ENCODE measurements at regions not wholly inside any gene's neighbourhood (a gene's known extent, or its start where the extent isn't known, plus 50 kb on each side); places are given as distances from the start of the nearest gene placed in this dataset.

- no peak for TF ChIP-seq CTCF (IDR thresholded peaks at IDR 0.05)
- H3K9me3 ChIP-seq, result no peaks in the 10 kb centered on the region
- ATAC-seq, result no peak
- H3K36me3 ChIP-seq, result no peaks in the 10 kb centered on the region
- H3K4me3 ChIP-seq, result no peak overlapping the region
- intact Hi-C loops (cut with DNase I), result no loop called here
- H3K27me3 ChIP-seq, result no peaks in the 10 kb centered on the region
- DNase-seq, result no peak
- H3K27ac ChIP-seq, result no peak overlapping the region
- no peaks in the 10 kb centered on the region for H3K4me1 ChIP-seq
These were observed 578.6 kb upstream of the CHAC2 start for GRCh38 chr2:53188851-53189510.

- DNase-seq (no peak), ATAC-seq (no peak)
- no peaks in the 10 kb centered on the region for H3K9me3 ChIP-seq
- no peaks in the 10 kb centered on the region for H3K4me1 ChIP-seq
- intact Hi-C loops (cut with DNase I), result no loop called here
- no peak overlapping the region for H3K4me3 ChIP-seq
- H3K36me3 ChIP-seq, result no peaks in the 10 kb centered on the region
- H3K27ac ChIP-seq, result no peak overlapping the region
- no peaks in the 10 kb centered on the region for H3K27me3 ChIP-seq
- TF ChIP-seq CTCF (IDR thresholded peaks at IDR 0.05), result no peak
These were observed 584.0 kb upstream of the CHAC2 start for GRCh38 chr2:53183581-53183980.

GRCh38 chr2:53182601-53183000 is 585.0 kb upstream of the CHAC2 start:
- Histone ChIP-seq H3K9me3 (no peaks in the 10 kb centered on the region), H3K4me1 (no peaks in the 10 kb centered on the region), H3K4me3 (no peak overlapping the region), H3K27me3 (no peaks in the 10 kb centered on the region), H3K27ac (no peak overlapping the region), H3K36me3 (no peaks in the 10 kb centered on the region)
- no peak for TF ChIP-seq CTCF (IDR thresholded peaks at IDR 0.05)
- DNase-seq (no peak), ATAC-seq (no peak)
- intact Hi-C loops (cut with DNase I), result no loop called here

- H3K27ac ChIP-seq, result no peak overlapping the region
- intact Hi-C loops (cut with DNase I), result no loop called here
- ATAC-seq (no peak), DNase-seq (no peak)
- TF ChIP-seq CTCF (IDR thresholded peaks at IDR 0.05), result no peak
- no peaks in the 10 kb centered on the region for H3K36me3 ChIP-seq
- H3K9me3 ChIP-seq, result no peaks in the 10 kb centered on the region
- no peaks in the 10 kb centered on the region for H3K27me3 ChIP-seq
- H3K4me3 ChIP-seq, result no peak overlapping the region
- H3K4me1 ChIP-seq, result no peaks in the 10 kb centered on the region
These were observed 585.8 kb upstream of the CHAC2 start for GRCh38 chr2:53181759-53182158.

- no peak for TF ChIP-seq CTCF (IDR thresholded peaks at IDR 0.05)
- no peak overlapping the region for H3K4me3 ChIP-seq
These were observed 590.3 kb upstream of the CHAC2 start for GRCh38 chr2:53177327-53177726.

More at GRCh38 chr2:53177327-53177726, 590.3 kb upstream of the CHAC2 start:
- H3K36me3 ChIP-seq, result no peaks in the 10 kb centered on the region
- no peak for DNase-seq
- no peaks in the 10 kb centered on the region for H3K4me1 ChIP-seq
- ATAC-seq, result no peak
- H3K27ac ChIP-seq, result no peak overlapping the region
- no peaks in the 10 kb centered on the region for H3K27me3 ChIP-seq
- intact Hi-C loops (cut with DNase I), result no loop called here
- H3K9me3 ChIP-seq, result no peaks in the 10 kb centered on the region
